IPS-18c (cell line): ENCODE measurements at regions not wholly inside any gene's neighbourhood (a gene's known extent, or its start where the extent isn't known, plus 50 kb on each side); places are given as distances from the start of the nearest gene placed in this dataset.
A peak's percentile ranks its signal among the peaks of the same experiment; 100 is the strongest.

Source experiments
- H3K4me3 ChIP-seq: 2 replicates; pipeline ENCODE4 v1.7.0; 2013; ENCODE audit warnings: low read depth, mild to moderate bottlenecking, low read length, moderate library complexity; ENCODE audit not compliant: insufficient read depth
- H3K9me3 ChIP-seq: one replicate; pipeline ENCODE4 v1.6.1; 2013; ENCODE audit warnings: mild to moderate bottlenecking, low read length, moderate library complexity; ENCODE audit not compliant: control insufficient read depth, insufficient read depth

DNA sequence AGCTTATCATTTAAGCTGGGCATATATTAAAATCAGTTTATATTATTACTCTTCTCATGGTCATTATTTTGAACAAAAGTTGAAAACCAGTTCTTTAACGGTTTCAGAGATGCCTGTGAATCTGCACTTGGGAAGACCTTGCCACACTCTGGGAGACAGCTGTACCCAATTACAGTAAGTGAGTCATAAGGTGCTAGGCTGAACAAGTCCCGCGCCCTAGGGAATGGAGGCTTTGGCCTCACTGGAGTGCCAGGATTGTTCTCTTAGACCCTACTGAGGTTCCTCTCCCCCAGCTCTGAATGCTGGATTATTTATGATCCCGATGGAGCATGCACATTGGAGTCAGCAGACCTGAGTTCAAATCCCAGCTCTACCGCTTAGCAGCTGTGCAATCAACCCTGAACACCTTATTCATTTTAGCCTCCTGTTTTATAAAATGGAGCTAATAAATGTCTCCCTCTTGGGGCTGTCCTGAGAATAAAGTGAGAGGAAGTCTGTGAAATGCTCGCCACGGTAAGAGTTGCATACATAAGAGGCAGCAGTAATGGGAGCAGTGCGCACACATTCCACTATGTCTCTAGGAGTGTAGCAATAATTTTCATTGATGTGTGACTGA lies 266.2 kb downstream of the FOXD2 start:
- no peak overlapping the region for H3K4me3 ChIP-seq

DNA sequence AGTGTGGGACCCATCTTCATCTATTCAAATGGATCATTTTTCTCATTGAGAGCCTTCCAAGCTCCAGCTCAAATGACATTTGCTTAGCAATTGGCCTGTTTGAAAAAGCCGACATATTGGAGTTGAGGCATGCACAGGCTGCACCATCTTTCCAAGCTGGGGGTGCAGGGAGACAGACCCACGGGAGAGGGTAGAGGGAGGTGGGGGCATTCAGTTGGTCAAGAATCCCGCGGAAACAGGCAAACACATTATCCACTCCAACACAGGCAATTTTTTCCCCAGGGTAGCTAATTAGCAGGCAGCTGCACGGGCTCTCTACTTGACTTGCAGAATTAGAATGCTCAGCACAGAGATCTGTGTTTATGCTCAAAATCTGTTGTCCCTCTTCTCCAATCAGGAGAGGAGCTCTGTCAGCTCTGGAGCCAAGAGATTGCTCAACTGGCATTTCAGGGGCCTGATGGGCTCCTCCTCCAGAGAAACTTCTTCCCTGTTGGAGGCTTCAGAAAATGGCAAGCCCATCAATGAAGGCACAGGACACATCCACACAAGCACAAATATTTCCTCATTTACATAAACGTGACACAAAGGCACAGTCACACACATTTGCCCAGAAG lies 267.8 kb downstream of the FOXD2 start:
- H3K4me3 ChIP-seq = no peak overlapping the region

More for the DNA sequence above, 266.2 kb downstream of the FOXD2 start:
- H3K9me3 ChIP-seq = no peaks in the 10 kb centered on the region

DNA sequence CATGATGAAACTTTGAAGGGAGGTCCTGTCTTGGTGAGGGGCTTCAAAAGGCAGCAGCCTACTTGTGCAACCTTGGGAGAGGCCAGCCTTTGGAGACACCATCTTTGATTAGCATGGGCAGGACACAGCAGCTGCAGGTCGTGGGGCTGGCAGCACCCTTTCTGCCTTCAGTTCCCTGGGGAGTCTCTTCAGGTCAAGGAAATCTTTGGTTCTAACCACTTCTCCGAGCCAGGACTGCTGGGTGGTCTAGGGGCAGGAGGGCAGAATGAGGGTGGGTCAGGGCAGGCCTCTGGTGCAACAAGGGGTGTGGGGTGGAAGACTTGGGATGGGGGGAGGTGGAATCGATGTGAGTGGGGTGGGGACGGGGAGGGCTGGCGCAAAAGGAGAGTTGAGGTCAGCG lies 269.7 kb downstream of the FOXD2 start:
- Histone ChIP-seq H3K4me3 (no peak overlapping the region), H3K9me3 (peaks cover 2% of the 10 kb centered on the region)

More for the DNA sequence above, 267.8 kb downstream of the FOXD2 start:
- H3K9me3 ChIP-seq = no peaks in the 10 kb centered on the region

DNA sequence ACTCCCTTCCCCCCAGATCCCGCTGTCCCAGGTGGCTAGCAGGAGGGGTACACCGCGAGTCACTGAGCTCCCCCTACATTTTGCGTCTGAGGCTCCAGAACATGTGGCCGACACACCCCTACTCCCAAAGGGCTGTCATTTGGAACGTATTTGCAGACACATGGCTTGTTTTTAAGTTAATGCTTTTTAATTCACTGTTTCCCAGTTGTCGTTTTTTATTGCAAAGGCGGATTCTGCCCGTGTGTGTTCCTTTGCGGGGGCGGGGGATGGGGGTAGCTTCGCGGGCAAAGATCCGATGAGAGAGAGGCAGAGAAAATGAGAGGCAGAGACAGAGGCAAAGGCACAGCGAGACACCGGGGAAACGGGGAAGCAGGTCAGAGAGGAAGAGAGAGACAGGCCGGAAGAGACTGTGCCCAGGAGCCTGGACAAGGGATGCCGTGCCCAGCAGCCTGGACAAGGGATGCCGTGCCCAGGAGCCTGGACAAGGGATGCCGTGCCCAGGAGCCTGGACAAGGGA lies 270.2 kb downstream of the FOXD2 start:
- H3K9me3 ChIP-seq = peaks cover 2% of the 10 kb centered on the region
- H3K4me3 ChIP-seq = peak overlapping the region; percentile 58; the same call in 1 of the 2 replicates

DNA sequence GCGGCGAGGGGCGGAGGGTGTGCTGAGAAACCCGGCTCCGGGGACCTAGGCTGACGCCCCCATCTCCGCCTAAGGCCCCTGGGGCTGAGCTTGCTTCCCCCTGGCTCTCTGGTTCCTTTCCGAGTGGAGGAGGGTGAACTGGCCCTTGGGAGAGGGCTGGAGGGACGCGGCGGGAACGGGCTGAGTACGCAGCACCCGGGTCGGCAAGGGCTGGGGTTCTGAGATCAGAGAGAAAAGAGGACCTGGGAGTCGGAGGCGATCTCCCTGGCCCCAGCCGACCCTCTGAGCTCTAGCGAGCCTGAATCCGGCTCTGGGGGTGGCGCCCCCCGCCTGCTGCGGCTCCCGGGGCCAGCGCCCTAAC lies 270.8 kb downstream of the FOXD2 start:
- peak overlapping the region; percentile 58 for H3K4me3 ChIP-seq
- H3K9me3 ChIP-seq = peaks cover 2% of the 10 kb centered on the region

DNA sequence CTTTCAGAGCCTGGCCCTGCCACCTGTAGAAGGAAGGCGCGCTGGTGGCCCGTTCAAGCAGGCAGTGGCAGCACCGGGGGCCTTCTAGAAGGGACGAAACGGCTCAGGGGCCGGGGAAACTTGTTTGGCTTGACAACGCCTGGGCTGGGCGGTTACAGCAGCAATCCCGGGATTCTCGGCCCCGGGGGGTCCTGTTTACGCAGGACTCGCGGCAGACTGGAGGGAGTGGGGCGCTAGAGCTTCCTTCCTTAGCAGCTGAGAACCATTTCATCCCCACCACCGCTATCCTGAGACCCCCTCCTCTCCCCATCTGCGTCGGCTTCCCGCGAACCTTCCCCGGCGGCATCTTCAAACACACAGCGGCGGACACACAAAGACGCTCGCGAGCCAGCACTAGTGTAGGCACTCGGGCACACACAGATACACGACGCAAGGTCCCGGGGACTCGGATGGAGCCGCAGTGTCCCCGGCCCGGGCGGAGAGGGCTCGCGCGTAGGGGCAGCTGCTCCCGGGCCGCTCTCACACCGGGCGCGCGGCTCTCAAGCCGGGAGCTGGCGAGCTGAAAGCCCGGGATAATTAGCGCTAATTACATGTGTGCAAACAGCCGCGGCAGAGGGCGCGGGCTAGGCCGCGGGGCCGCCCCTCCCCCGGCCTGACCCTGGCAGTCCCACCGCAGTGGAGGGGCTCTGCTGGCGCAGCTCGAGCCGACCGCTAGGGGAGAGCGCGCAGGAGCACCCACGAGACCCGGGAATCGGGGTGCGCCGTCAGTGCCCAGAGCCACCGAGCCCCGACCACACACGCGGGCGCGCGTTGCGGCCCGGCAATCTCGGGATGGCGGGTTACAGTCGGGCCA lies 271.4 kb downstream of the FOXD2 start:
- Histone ChIP-seq H3K9me3 (peaks cover 2% of the 10 kb centered on the region), H3K4me3 (peak overlapping the region; percentile 58)

DNA sequence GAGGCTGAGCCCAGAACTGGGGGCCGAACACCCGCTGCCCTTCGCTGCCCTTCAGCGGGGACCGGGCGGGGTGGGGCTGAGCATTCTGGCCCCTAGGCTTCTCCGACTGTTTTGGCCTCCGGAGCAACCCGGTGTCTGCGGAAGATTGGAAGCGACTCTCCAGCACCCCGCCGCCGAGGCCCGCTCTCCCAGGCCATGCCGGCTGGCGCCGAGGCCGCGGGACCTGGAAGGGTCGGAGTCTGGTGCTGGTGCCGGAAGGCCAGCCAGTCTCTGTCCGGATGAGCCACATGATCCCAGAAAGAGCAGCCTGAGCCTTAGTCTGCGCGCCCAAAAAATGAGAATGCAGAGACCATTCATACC lies 272.0 kb downstream of the FOXD2 start:
- Histone ChIP-seq H3K4me3 (peak overlapping the region; percentile 58), H3K9me3 (peaks cover 2% of the 10 kb centered on the region)

DNA sequence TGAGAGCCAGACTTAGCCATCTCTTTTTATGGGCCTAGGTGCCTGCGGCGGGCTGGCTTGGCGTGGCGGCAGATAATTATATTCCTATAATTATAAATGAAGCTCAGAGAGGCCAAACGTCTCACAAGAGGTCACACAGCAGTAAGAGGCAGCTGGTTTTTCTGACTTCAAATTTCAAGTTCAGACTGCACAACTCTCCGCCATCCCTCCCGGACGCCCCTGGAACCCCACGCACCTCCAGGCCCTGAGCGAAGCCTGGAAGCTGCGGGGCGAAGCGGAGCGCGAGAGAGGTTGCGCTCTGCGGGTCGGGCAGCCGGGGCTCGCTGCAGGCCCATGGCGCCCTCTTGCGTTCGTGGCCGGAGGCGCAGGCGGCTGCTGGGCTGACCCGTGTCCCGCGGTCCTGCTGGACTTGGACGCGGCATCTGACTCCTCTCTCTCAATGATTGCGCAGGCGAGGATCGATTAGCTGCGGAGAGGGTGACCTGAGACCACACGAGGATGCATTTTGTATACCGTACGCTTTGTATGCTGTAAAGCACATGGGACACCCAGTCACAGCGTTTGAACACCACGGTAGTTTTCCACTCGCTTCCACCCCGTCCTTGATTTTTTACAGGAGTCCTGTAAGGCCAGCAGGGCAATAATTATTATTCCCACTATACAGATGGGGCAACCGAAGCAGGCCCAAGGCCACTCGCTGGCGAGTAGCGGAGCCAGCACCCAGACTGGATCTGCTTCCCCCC lies 272.7 kb downstream of the FOXD2 start:
- Histone ChIP-seq H3K4me3 (peak overlapping the region; percentile 58; the same call in 1 of the 2 replicates), H3K9me3 (peaks cover 2% of the 10 kb centered on the region)
